ENCODE measurements at regions not wholly inside any gene's neighbourhood (a gene's known extent, or its start where the extent isn't known, plus 50 kb on each side); places are given as distances from the start of the nearest gene placed in this dataset.
"Not testable (repeated sequence)": the region's sequence is repeated elsewhere in the genome, so short reads cannot be mapped to it uniquely, and the experiment has no call there.

DNA sequence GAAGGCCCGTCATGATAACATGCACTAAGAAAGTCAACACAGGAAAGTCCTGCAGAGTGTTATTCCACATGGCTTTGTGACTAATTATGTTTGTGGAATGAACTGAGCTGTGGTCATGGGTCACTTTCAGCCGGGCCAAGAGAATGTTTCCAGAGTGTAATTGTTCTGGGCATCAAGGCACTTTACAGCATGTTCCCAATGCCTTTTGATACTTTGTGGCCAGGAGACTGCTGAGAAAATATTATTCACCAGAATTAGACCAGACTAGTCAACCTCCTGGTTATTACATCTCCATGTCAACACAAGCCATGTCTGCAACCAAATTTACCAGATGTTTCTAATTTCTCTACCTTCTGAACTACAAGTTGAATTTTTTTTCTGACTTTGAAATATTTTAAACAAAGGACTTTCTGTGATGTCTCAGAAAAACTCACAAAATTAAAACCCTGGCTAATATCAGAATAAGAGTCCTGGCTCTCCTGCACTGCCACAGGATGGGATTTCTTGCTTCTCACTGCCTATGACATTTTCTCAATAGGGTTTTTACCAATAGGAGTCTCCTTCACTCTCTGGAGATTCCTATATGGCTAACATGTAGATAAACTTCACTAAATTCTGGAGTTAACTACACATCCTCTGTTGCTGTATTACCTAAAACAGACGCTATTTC lies 90.6 kb upstream of the WDR75 start:
- no peaks in the 10 kb centered on the region for H3K36me3 ChIP-seq (ENCODE audit: control insufficient read depth in 2 of 2, insufficient read depth in 2 of 2, low read length in 1 of 2)
- 19% methylated on average over 3 of the region's 3 CpGs for WGBS (ENCODE audit: insufficient coverage, insufficient replicate concordance, low lambda C conversion rate, missing lambda C conversion rate)
- no peak overlapping the region for H3K27ac ChIP-seq (ENCODE audit: control insufficient read depth, insufficient read depth)
- ChIA-PET POLR2A (no interaction called here), SMC1A (ENCODE audit: uncharacterized antibody, unreplicated experiment) (no interaction called here), RAD21 (ENCODE audit: unreplicated experiment) (interaction anchor here (1.4 kb wide), 1 partner anchor 57 kb away, joined by 3 read pairs; no protein-coding TSS in a partner anchor), CTCF (interaction anchor here (0.7 kb wide), 1 partner anchor 829 kb away, joined by 3 read pairs; no protein-coding TSS in a partner anchor)
- in situ Hi-C loops (cut with MboI) (no loop called here), intact Hi-C loops (cut with micrococcal nuclease; ENCODE audit: unreplicated experiment) (no loop called here)
- H3K9ac ChIP-seq (ENCODE audit: control insufficient read depth, insufficient read depth, low read length): no peak overlapping the region
- ATAC-seq: no peak
- H3K4me1 ChIP-seq (ENCODE audit: control insufficient read depth, insufficient read depth, low read length): no peaks in the 10 kb centered on the region
- no peak overlapping the region for H3K4me3 ChIP-seq
- no peaks in the 10 kb centered on the region for H3K79me2 ChIP-seq (ENCODE audit: control insufficient read depth, insufficient read depth, low read length)
- H3K27me3 ChIP-seq (replicated peaks in 1 of 2; ENCODE audit: control insufficient read depth in 2 of 2, insufficient read depth in 2 of 2, low read length in 1 of 2): no peaks in the 10 kb centered on the region
- TF ChIP-seq E4F1 (IDR thresholded peaks at IDR 0.05; ENCODE audit: borderline replicate concordance, partially characterized antibody) (no peak), SP1 (IDR thresholded peaks at IDR 0.05; ENCODE audit: low read depth, low read length) (no peak)
- no peak overlapping the region for H3K4me2 ChIP-seq (ENCODE audit: control insufficient read depth, insufficient read depth)
- no peak overlapping the region for H2AFZ ChIP-seq (ENCODE audit: control insufficient read depth, low read depth, low read length)
- no TSS peak for BruUV-seq (replicated peaks)
- no peak for FAIRE-seq
- H4K20me1 ChIP-seq (ENCODE audit: control insufficient read depth, insufficient read depth): no peaks in the 10 kb centered on the region
- no peak for DNase-seq (ENCODE audit: low read depth, low spot score)
- H3K9me3 ChIP-seq (replicated peaks; ENCODE audit: control insufficient read depth, insufficient read depth, low read length): no peaks in the 10 kb centered on the region

DNA sequence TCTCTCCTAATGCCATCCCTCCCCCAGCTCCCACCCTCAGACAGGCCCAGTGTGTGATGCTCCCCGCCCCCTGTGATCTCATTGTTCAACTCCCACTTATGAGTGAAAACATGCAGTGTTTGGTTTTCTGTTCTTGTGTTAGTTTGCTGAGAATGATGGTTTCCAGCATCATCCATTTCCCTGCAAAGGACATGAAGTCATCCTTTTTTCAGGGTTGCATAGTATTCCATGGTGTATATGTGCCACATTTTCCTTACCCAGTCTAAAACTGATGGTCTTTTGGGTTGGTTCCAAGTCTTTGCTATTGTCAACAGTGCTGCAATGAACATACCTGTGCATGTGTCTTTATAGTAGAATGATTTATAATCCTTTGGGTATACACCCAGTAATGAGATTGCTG lies 89.3 kb upstream of the WDR75 start:
- BruUV-seq (replicated peaks); H4K20me1 ChIP-seq (ENCODE audit: control insufficient read depth, insufficient read depth); CTCF ChIA-PET; H3K27ac ChIP-seq (ENCODE audit: control insufficient read depth, insufficient read depth); H3K4me1 ChIP-seq (ENCODE audit: control insufficient read depth, insufficient read depth, low read length); in situ Hi-C loops (cut with MboI); FAIRE-seq; RAD21 ChIA-PET (ENCODE audit: unreplicated experiment); H3K79me2 ChIP-seq (ENCODE audit: control insufficient read depth, insufficient read depth, low read length); H2AFZ ChIP-seq (ENCODE audit: control insufficient read depth, low read depth, low read length); H3K9ac ChIP-seq (ENCODE audit: control insufficient read depth, insufficient read depth, low read length); H3K9me3 ChIP-seq (replicated peaks; ENCODE audit: control insufficient read depth, insufficient read depth, low read length); H3K4me3 ChIP-seq; intact Hi-C loops (cut with micrococcal nuclease; ENCODE audit: unreplicated experiment); ATAC-seq; H3K27me3 ChIP-seq (replicated peaks in 1 of 2; ENCODE audit: control insufficient read depth in 2 of 2, insufficient read depth in 2 of 2, low read length in 1 of 2); DNase-seq (ENCODE audit: low read depth, low spot score); SMC1A ChIA-PET (ENCODE audit: uncharacterized antibody, unreplicated experiment); H3K36me3 ChIP-seq (ENCODE audit: control insufficient read depth in 2 of 2, insufficient read depth in 2 of 2, low read length in 1 of 2); H3K4me2 ChIP-seq (ENCODE audit: control insufficient read depth, insufficient read depth); POLR2A ChIA-PET: not testable (repeated sequence)
- WGBS (ENCODE audit: insufficient coverage, insufficient replicate concordance, low lambda C conversion rate, missing lambda C conversion rate): 0% methylated on average over 1 of the region's 1 CpG

DNA sequence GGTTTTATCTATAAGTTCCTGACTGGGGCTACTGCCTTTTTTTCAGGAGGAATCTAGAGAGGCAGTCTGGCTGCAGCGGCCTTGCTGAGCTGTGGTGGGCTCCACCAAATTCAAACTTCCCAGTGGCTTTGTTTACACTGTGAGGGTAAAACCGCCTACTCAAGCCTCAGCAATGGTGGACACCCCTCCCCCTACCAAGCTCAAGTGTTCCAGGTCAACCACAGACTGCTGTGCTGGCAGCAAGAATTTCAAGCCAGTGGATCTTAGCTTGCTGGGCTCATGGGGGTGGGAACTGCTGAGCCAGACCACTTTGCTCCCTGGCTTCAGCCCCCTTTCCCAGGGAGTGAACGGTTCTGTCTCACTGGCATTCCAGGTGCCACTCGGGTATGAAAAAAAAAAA lies 83.9 kb upstream of the WDR75 start:
- H3K27ac ChIP-seq (ENCODE audit: control insufficient read depth, insufficient read depth); RAD21 ChIA-PET (ENCODE audit: unreplicated experiment); FAIRE-seq; H3K4me2 ChIP-seq (ENCODE audit: control insufficient read depth, insufficient read depth); SMC1A ChIA-PET (ENCODE audit: uncharacterized antibody, unreplicated experiment); intact Hi-C loops (cut with micrococcal nuclease; ENCODE audit: unreplicated experiment); ATAC-seq; BruUV-seq (replicated peaks); H3K4me1 ChIP-seq (ENCODE audit: control insufficient read depth, insufficient read depth, low read length); H3K4me3 ChIP-seq; H3K36me3 ChIP-seq (ENCODE audit: control insufficient read depth in 2 of 2, insufficient read depth in 2 of 2, low read length in 1 of 2); H3K79me2 ChIP-seq (ENCODE audit: control insufficient read depth, insufficient read depth, low read length); H3K9me3 ChIP-seq (replicated peaks; ENCODE audit: control insufficient read depth, insufficient read depth, low read length); in situ Hi-C loops (cut with MboI); H4K20me1 ChIP-seq (ENCODE audit: control insufficient read depth, insufficient read depth); DNase-seq (ENCODE audit: low read depth, low spot score); CTCF ChIA-PET; H3K9ac ChIP-seq (ENCODE audit: control insufficient read depth, insufficient read depth, low read length); H3K27me3 ChIP-seq (replicated peaks in 1 of 2; ENCODE audit: control insufficient read depth in 2 of 2, insufficient read depth in 2 of 2, low read length in 1 of 2); H2AFZ ChIP-seq (ENCODE audit: control insufficient read depth, low read depth, low read length): not testable (repeated sequence)
- POLR2A ChIA-PET: interaction anchor here (1.5 kb wide), 1 partner anchor 9 kb away, joined by 3 read pairs; no protein-coding TSS in a partner anchor
- 17% methylated on average over 3 of the region's 4 CpGs for WGBS (ENCODE audit: insufficient coverage, insufficient replicate concordance, low lambda C conversion rate, missing lambda C conversion rate)

All from GM12878 (cell line).